ENCODE measurements at regions not wholly inside any gene's neighbourhood (a gene's known extent, or its start where the extent isn't known, plus 50 kb on each side); places are given as distances from the start of the nearest gene placed in this dataset.

GRCh38 chr18:60259052-60259681 is 113.4 kb downstream of the MC4R start:
- no peak overlapping the region for H2BK120ac ChIP-seq (replicated peaks; ENCODE audit: low read depth, low read length)
- no peak overlapping the region for H4K91ac ChIP-seq (replicated peaks; ENCODE audit: insufficient read length, low read length)
- no peak overlapping the region for H2BK5ac ChIP-seq (ENCODE audit: low read depth, low read length)
- no peak overlapping the region for H3K9ac ChIP-seq (replicated peaks in 1 of 4; ENCODE audit: extremely low read depth in 1 of 4, low read depth in 3 of 4, low read length in 3 of 4)
- H3K4ac ChIP-seq (replicated peaks; ENCODE audit: insufficient read length, low read depth, low read length): no peak overlapping the region
- TF ChIP-seq SP1 (IDR thresholded peaks at IDR 0.05; ENCODE audit: low read depth, low read length) (no peak), GTF2F1 (IDR thresholded peaks at IDR 0.05; ENCODE audit: borderline replicate concordance, low read depth, low read length) (no peak), RAD21 (IDR thresholded peaks at IDR 0.05 in 1 of 2, conservative IDR thresholded peaks at IDR 0.05 in 1 of 2; ENCODE audit: low read depth in 2 of 2, low read length in 2 of 2) (no peak), USF2 (IDR thresholded peaks at IDR 0.05; ENCODE audit: low read length) (no peak), BRCA1 (IDR thresholded peaks at IDR 0.05; ENCODE audit: low read depth, low read length) (no peak), EZH2 (IDR thresholded peaks at IDR 0.05; ENCODE audit: low read depth, low read length, severe bottlenecking) (no peak), NANOG (IDR thresholded peaks at IDR 0.05; ENCODE audit: insufficient read depth, low read depth, low read length, poor library complexity, severe bottlenecking) (no peak), JUND (IDR thresholded peaks at IDR 0.05; ENCODE audit: low read length) (no peak), ATF3 (IDR thresholded peaks at IDR 0.05; ENCODE audit: insufficient read depth, low read depth, low read length) (no peak), MAX (IDR thresholded peaks at IDR 0.05) (no peak), BCL11A (IDR thresholded peaks at IDR 0.05; ENCODE audit: low read depth in 2 of 2, low read length in 2 of 2) (no peak), POLR2A (IDR thresholded peaks at IDR 0.05; ENCODE audit: control extremely low read depth in 1 of 2, low read depth in 2 of 2, low read length in 2 of 2) (no peak)
- H3K79me2 ChIP-seq (ENCODE audit: control insufficient read depth in 1 of 2, insufficient read depth in 2 of 2, low read length in 2 of 2): no peaks in the 10 kb centered on the region
- H3K27ac ChIP-seq (ENCODE audit: low read depth, low read length): no peak overlapping the region
- H3K23me2 ChIP-seq (ENCODE audit: low read depth, low read length): no peaks in the 10 kb centered on the region
- H4K8ac ChIP-seq (ENCODE audit: extremely low read depth, insufficient read depth, low read length): no peak overlapping the region
- no peaks in the 10 kb centered on the region for H3K36me3 ChIP-seq (ENCODE audit: control insufficient read depth in 2 of 4, insufficient read depth in 4 of 4, low read length in 3 of 4)
- H2BK20ac ChIP-seq (ENCODE audit: low read length): no peak overlapping the region
- no peak overlapping the region for H4K5ac ChIP-seq (ENCODE audit: insufficient read length, low read depth, low read length)
- H3K79me1 ChIP-seq (ENCODE audit: low read depth, low read length): no peaks in the 10 kb centered on the region
- 90% methylated on average over 6 of the region's 6 CpGs; no CpG with 5 or more reads in 1 of the 2 experiments for WGBS, 2 experiments (ENCODE audit: extremely low coverage in 1 of 2, insufficient coverage in 1 of 2, insufficient read length in 1 of 2, insufficient replicate concordance in 2 of 2, low coverage in 1 of 2, low lambda C conversion rate in 2 of 2, missing lambda C conversion rate in 1 of 2)
- DNase-seq (ENCODE audit: low read depth in 1 of 2, low spot score in 2 of 2) (no peak), FAIRE-seq (no peak)
- H3K4me2 ChIP-seq (ENCODE audit: insufficient read depth in 1 of 2, low read depth in 2 of 2, low read length in 2 of 2): no peak overlapping the region
- no peak overlapping the region for H2BK15ac ChIP-seq (ENCODE audit: low read length)
- POLR2A ChIA-PET (ENCODE audit: partially characterized antibody): no interaction called here
- H2AK5ac ChIP-seq (ENCODE audit: low read depth, low read length): no peak overlapping the region
- H3K14ac ChIP-seq (ENCODE audit: insufficient read length): no peak overlapping the region
- no peaks in the 10 kb centered on the region for H4K20me1 ChIP-seq (replicated peaks in 1 of 2; ENCODE audit: control insufficient read depth in 1 of 2, insufficient read depth in 2 of 2, low read length in 2 of 2)
- no peaks in the 10 kb centered on the region for H3K27me3 ChIP-seq (replicated peaks in 1 of 4; ENCODE audit: control insufficient read depth in 3 of 4, extremely low read depth in 1 of 4, insufficient read depth in 3 of 4, low read length in 3 of 4)
- no peak overlapping the region for H2BK12ac ChIP-seq (ENCODE audit: low read depth, low read length)
- no peak overlapping the region for H3K56ac ChIP-seq (replicated peaks; ENCODE audit: insufficient read length, low read depth, low read length)
- H3K23ac ChIP-seq (ENCODE audit: insufficient read length): no peak overlapping the region
- CTCF ChIA-PET (ENCODE audit: partially characterized antibody): interaction anchor here (0.6 to 0.9 kb wide), 2 partner anchors 8 to 95 kb away, joined by 3 read pairs; no protein-coding TSS in a partner anchor
- no peak overlapping the region for H2AFZ ChIP-seq (ENCODE audit: low read length)
- no peak overlapping the region for H3K4me3 ChIP-seq (ENCODE audit: extremely low read depth in 1 of 4, insufficient read depth in 2 of 4, low read depth in 3 of 4, low read length in 4 of 4)
- no peaks in the 10 kb centered on the region for H3K4me1 ChIP-seq (replicated peaks in 1 of 4; ENCODE audit: control insufficient read depth in 3 of 4, insufficient read depth in 4 of 4, low read length in 3 of 4)
- no peaks in the 10 kb centered on the region for H3K9me3 ChIP-seq (ENCODE audit: insufficient read depth in 2 of 2, low read depth in 1 of 2, low read length in 1 of 2)
- H3K18ac ChIP-seq (ENCODE audit: extremely low read depth, low read length): no peak overlapping the region

Measured in H1 (cell line).